Cardiac fibroblast (primary cell): ENCODE measurements at regions not wholly inside any gene's neighbourhood (a gene's known extent, or its start where the extent isn't known, plus 50 kb on each side); places are given as distances from the start of the nearest gene placed in this dataset.

Source experiments
- DNase-seq, 2 donors: peaks; one replicate each; pipeline versions ENCODE4 v3.0.0 to v3.0.0-alpha.2; 2010; ENCODE audit warnings: low read depth in 2 of 2
- H3K4me3 ChIP-seq, 2 donors: replicated peaks in 1 of 2; 1 replicate in 1 of 2; 2 replicates in 1 of 2; pipeline ENCODE4 v1.5.1; 2011; ENCODE audit warnings: low read depth in 2 of 2, low read length in 2 of 2, mild to moderate bottlenecking in 2 of 2, moderate library complexity in 1 of 2
- TF ChIP-seq, protein P1 (sequence below): IDR thresholded peaks from one replicate; pipeline ENCODE4 v1.5.1; 2011; ENCODE audit warnings: low read depth, mild to moderate bottlenecking, low read length, inconsistent platforms

GRCh38 chrX:723781-724180 lies 93.2 kb downstream of the SHOX start:
- DNase-seq, result peak in 1 of 2 donors; percentile 28
- TF ChIP-seq, protein P1, sequence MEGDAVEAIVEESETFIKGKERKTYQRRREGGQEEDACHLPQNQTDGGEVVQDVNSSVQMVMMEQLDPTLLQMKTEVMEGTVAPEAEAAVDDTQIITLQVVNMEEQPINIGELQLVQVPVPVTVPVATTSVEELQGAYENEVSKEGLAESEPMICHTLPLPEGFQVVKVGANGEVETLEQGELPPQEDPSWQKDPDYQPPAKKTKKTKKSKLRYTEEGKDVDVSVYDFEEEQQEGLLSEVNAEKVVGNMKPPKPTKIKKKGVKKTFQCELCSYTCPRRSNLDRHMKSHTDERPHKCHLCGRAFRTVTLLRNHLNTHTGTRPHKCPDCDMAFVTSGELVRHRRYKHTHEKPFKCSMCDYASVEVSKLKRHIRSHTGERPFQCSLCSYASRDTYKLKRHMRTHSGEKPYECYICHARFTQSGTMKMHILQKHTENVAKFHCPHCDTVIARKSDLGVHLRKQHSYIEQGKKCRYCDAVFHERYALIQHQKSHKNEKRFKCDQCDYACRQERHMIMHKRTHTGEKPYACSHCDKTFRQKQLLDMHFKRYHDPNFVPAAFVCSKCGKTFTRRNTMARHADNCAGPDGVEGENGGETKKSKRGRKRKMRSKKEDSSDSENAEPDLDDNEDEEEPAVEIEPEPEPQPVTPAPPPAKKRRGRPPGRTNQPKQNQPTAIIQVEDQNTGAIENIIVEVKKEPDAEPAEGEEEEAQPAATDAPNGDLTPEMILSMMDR, result no peak
- no peak overlapping the region for H3K4me3 ChIP-seq

GRCh38 chrX:721354-721753 lies 90.8 kb downstream of the SHOX start:
- DNase-seq, result no peak
- TF ChIP-seq, protein P1, result no peak
- H3K4me3 ChIP-seq, result no peak overlapping the region

GRCh38 chrX:720825-721224 lies 90.2 kb downstream of the SHOX start:
- no peak for DNase-seq
- H3K4me3 ChIP-seq, result no peak overlapping the region
- TF ChIP-seq, protein P1, result no peak

DNA sequence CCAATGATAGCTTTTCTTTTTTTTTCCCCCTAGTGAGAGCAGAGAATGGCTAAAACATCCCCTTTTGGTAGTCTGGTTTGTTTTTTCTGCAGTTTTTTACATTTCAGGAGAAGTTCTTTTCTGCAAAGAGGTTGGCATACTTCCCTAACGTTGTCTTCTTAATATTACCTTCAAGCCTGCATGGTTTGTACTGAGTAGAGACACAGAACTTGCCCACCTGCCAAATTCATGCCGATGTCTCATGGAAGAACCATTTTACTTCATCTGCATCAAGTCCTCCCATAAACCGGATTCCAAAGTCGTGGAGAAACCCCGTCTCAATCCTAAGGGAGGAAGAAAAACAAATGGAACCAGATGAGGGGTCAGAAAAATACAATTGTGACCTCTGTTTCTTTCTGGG lies 89.7 kb downstream of the SHOX start:
- H3K4me3 ChIP-seq, result no peak overlapping the region
- DNase-seq, result no peak
- TF ChIP-seq, protein P1, result no peak

GRCh38 chrX:716136-716535 lies 85.5 kb downstream of the SHOX start:
- TF ChIP-seq, protein P1, result no peak
- no peak for DNase-seq

GRCh38 chrX:714131-714530 lies 83.5 kb downstream of the SHOX start:
- TF ChIP-seq, protein P1, result no peak
- DNase-seq, result no peak
- H3K4me3 ChIP-seq, result no peak overlapping the region

More at GRCh38 chrX:716136-716535, 85.5 kb downstream of the SHOX start:
- H3K4me3 ChIP-seq, result no peak overlapping the region
